ENCODE measurements at regions not wholly inside any gene's neighbourhood (a gene's known extent, or its start where the extent isn't known, plus 50 kb on each side); places are given as distances from the start of the nearest gene placed in this dataset.

DNA sequence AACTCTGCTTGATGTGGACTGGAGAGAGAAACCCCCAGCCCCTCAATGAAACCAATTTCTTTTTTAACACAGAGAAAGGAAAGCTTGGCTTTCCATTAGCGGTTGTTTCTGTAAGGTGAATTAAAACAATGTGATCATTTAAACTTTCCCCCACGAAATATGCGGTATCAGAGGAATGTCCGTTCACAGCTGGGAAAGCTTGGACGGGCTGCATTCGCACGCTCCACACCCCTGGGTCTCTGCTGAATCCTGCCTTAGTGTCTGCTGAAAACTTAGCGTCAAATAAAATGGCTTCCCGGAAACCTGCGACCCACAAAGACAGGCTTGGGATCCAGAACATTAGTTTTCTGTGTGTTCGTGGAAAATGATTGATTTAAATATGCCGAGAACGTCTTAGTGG lies 71.7 kb downstream of the C16orf95 start:
- Histone ChIP-seq H2AFZ (no peak overlapping the region), H3K4me3 (ENCODE audit: low read depth, low read length) (no peak overlapping the region), H3K27ac (no peak overlapping the region), H3K9ac (no peak overlapping the region), H3K4me1 (peaks cover 6% of the 10 kb centered on the region), H3K79me2 (no peaks in the 10 kb centered on the region), H3K9me3 (ENCODE audit: control insufficient read depth, low read length) (no peaks in the 10 kb centered on the region), H3K36me3 (ENCODE audit: control insufficient read depth, insufficient read depth, low read length) (no peaks in the 10 kb centered on the region), H3K4me2 (ENCODE audit: low read length) (no peak overlapping the region), H3K27me3 (ENCODE audit: control insufficient read depth, insufficient read depth, low read length) (no peaks in the 10 kb centered on the region)
- TF ChIP-seq, protein P1, sequence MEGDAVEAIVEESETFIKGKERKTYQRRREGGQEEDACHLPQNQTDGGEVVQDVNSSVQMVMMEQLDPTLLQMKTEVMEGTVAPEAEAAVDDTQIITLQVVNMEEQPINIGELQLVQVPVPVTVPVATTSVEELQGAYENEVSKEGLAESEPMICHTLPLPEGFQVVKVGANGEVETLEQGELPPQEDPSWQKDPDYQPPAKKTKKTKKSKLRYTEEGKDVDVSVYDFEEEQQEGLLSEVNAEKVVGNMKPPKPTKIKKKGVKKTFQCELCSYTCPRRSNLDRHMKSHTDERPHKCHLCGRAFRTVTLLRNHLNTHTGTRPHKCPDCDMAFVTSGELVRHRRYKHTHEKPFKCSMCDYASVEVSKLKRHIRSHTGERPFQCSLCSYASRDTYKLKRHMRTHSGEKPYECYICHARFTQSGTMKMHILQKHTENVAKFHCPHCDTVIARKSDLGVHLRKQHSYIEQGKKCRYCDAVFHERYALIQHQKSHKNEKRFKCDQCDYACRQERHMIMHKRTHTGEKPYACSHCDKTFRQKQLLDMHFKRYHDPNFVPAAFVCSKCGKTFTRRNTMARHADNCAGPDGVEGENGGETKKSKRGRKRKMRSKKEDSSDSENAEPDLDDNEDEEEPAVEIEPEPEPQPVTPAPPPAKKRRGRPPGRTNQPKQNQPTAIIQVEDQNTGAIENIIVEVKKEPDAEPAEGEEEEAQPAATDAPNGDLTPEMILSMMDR (IDR thresholded peaks at IDR 0.05) = no peak

DNA sequence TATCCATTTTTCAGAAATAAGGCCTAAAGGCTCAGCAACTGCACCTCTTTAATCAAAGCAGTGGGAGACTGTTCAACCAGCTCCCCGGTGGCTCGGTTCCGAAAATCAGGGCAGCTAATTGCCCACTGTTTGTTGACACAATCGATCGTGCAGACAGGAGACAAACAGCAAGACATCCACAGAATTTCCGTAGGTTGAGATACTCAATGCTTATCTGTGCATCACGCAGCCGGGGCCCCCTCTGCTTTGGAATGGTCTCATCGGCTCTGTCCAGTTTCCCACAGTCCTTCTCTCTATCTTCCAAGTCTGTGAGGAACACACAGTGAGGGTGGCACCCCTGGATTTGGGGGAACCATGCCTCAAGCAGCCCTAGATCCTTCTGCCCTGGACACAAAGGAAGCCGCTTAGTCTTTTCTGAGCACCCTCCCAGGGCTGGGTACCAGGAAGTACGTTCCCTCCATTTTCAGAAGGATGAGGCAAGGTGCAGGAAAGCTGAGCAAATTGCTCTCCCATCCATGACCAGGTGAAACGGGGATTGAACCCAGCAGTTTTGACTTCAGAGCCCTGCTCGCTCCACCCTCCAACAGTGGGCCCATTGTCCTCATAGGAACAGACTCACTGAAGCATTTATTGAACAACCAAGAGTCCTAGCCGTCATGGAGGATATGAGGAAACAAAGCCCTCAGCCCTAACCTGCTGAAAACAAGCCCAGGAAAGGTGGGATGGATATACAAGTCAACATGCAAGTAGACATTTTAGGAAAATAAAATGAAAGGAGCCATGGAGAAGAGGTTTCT lies 70.7 kb downstream of the C16orf95 start:
- Histone ChIP-seq H3K4me3 (ENCODE audit: low read depth, low read length) (no peak overlapping the region), H3K4me2 (ENCODE audit: low read length) (no peak overlapping the region), H3K4me1 (peaks cover 1% of the 10 kb centered on the region), H3K9ac (no peak overlapping the region), H3K9me3 (ENCODE audit: control insufficient read depth, low read length) (no peaks in the 10 kb centered on the region), H3K79me2 (no peaks in the 10 kb centered on the region), H2AFZ (no peak overlapping the region), H3K27ac (no peak overlapping the region), H3K36me3 (ENCODE audit: control insufficient read depth, insufficient read depth, low read length) (no peaks in the 10 kb centered on the region), H3K27me3 (ENCODE audit: control insufficient read depth, insufficient read depth, low read length) (no peaks in the 10 kb centered on the region)
- TF ChIP-seq, protein P1 (IDR thresholded peaks at IDR 0.05) = no peak

DNA sequence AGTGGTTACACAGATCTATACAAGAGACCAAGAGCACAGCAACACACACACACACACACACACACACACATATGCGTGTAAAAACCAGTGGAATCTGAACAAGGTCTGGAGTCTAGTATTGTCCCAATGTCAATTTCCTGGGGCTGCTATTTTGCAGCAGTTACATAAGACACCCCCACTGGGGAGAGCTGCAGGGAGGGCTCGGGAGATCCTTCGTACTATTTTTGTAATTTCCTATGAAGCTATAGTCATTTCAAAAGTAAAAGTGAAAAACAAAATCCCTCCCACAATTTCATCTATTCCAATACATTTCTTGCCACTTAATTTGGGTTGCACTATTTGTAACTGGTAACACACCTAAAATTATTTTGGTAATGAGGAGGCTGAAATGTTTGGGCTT lies 68.5 kb downstream of the C16orf95 start:
- no peaks in the 10 kb centered on the region for H3K36me3 ChIP-seq (ENCODE audit: control insufficient read depth, insufficient read depth, low read length)
- H3K27ac ChIP-seq = no peak overlapping the region
- no peak overlapping the region for H2AFZ ChIP-seq
- H3K4me1 ChIP-seq = no peaks in the 10 kb centered on the region
- H3K27me3 ChIP-seq (ENCODE audit: control insufficient read depth, insufficient read depth, low read length) = no peaks in the 10 kb centered on the region
- H3K4me3 ChIP-seq (ENCODE audit: low read depth, low read length) = no peak overlapping the region
- H3K9ac ChIP-seq = no peak overlapping the region
- TF ChIP-seq, protein P1 (IDR thresholded peaks at IDR 0.05) = no peak
- no peaks in the 10 kb centered on the region for H3K9me3 ChIP-seq (ENCODE audit: control insufficient read depth, low read length)
- H3K4me2 ChIP-seq (ENCODE audit: low read length) = no peak overlapping the region
- H3K79me2 ChIP-seq = no peaks in the 10 kb centered on the region

DNA sequence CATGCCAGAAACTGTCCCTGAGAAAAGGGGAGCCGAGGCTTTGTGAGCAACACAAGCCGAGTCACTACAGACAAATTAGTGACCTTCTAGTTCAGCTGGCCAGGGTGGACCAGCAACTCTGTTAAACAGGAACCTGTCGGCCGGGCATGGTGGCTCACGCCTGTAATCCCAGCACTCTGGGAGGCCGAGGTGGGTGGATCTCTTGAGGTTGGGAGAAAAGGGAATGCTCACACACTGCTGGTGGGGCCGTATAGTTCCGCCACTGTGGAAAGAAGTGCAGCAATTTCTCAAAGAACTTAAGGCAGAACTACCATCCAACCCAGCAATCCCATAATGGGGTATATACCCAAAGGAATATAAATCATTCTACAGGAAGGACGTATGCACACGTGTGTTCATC lies 67.8 kb downstream of the C16orf95 start:
- TF ChIP-seq, protein P1 (IDR thresholded peaks at IDR 0.05) = no peak
- Histone ChIP-seq H3K36me3 (ENCODE audit: control insufficient read depth, insufficient read depth, low read length) (no peaks in the 10 kb centered on the region), H3K9ac (no peak overlapping the region), H2AFZ (no peak overlapping the region), H3K27me3 (ENCODE audit: control insufficient read depth, insufficient read depth, low read length) (no peaks in the 10 kb centered on the region), H3K9me3 (ENCODE audit: control insufficient read depth, low read length) (no peaks in the 10 kb centered on the region), H3K4me1 (no peaks in the 10 kb centered on the region), H3K4me2 (ENCODE audit: low read length) (no peak overlapping the region), H3K4me3 (ENCODE audit: low read depth, low read length) (no peak overlapping the region), H3K27ac (no peak overlapping the region), H3K79me2 (no peaks in the 10 kb centered on the region)

DNA sequence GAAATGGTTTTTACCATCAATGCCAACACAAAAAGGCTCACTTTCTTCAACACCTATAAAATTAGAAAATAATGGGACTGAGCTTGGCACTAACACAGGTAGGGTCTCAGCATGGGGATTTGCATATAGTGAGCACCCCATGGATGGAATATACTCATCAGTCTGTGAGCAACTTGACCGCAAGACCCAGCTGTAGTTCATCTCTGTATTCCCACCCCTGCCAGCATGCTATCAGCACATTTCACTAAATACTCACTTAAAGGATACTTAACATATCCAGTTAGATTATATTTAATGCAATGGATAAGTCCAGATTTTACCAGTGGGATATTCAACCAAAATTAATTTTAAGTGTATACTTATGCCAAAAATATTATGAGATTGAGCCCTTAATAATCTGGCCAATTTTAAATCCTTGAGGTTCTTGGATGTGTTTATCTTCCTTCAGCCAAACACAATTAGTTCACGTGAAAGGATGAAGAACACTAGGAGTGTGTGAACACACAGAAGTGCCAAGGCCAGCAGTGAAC lies 66.7 kb downstream of the C16orf95 start:
- no peak overlapping the region for H3K4me2 ChIP-seq (ENCODE audit: low read length)
- H3K4me3 ChIP-seq (ENCODE audit: low read depth, low read length) = no peak overlapping the region
- H3K9ac ChIP-seq = no peak overlapping the region
- H3K36me3 ChIP-seq (ENCODE audit: control insufficient read depth, insufficient read depth, low read length) = no peaks in the 10 kb centered on the region
- TF ChIP-seq, protein P1 (IDR thresholded peaks at IDR 0.05) = no peak
- H3K27me3 ChIP-seq (ENCODE audit: control insufficient read depth, insufficient read depth, low read length) = no peaks in the 10 kb centered on the region
- H3K4me1 ChIP-seq = no peaks in the 10 kb centered on the region
- H2AFZ ChIP-seq = no peak overlapping the region
- no peaks in the 10 kb centered on the region for H3K9me3 ChIP-seq (ENCODE audit: control insufficient read depth, low read length)
- H3K27ac ChIP-seq = no peak overlapping the region
- H3K79me2 ChIP-seq = no peaks in the 10 kb centered on the region
